Activated T-cell treated with anti-CD3 and anti-CD28 coated beads, Interleukin-2, amount 50 U/mL, for 4 hours (primary cell): ENCODE measurements at regions not wholly inside any gene's neighbourhood (a gene's known extent, or its start where the extent isn't known, plus 50 kb on each side); places are given as distances from the start of the nearest gene placed in this dataset.

Source experiments
- ATAC-seq, 2 donors: fragments of 200-7000 bp; cut with Tn5 transposase; one replicate each; pipeline ENCODE4 v1.10.0; 2021
- DNase-seq: peaks from one replicate; pipeline ENCODE4 v3.0.0-alpha.2; 2020
- H3K27me3 Mint-ChIP-seq: one replicate; pipeline ENCODE4 v1.8.0; 2021; ENCODE audit warnings: low read depth, mixed read lengths
- H3K36me3 Mint-ChIP-seq: one replicate; pipeline ENCODE4 v1.8.0; 2022; ENCODE audit warnings: mixed read lengths; ENCODE audit not compliant: insufficient read depth
- H3K4me1 Mint-ChIP-seq: one replicate; pipeline ENCODE4 v1.8.0; 2021; ENCODE audit warnings: low read depth, mixed read lengths
- H3K4me3 Mint-ChIP-seq: one replicate; pipeline ENCODE4 v1.8.0; 2021; ENCODE audit warnings: mild to moderate bottlenecking, moderate library complexity, mixed read lengths
- H3K9me3 Mint-ChIP-seq: one replicate; pipeline ENCODE4 v1.8.0; 2021; ENCODE audit warnings: mixed read lengths

- DNase-seq: no peak
- Mint-ChIP-seq H3K4me3 (no peak overlapping the region), H3K27me3 (no peaks in the 10 kb centered on the region), H3K9me3 (no peaks in the 10 kb centered on the region), H3K4me1 (no peaks in the 10 kb centered on the region), H3K36me3 (no peaks in the 10 kb centered on the region)
- ATAC-seq: no peak
Measured at GRCh38 chrX:45381366-45381765, 180.7 kb upstream of the DIPK2B start.

DNA sequence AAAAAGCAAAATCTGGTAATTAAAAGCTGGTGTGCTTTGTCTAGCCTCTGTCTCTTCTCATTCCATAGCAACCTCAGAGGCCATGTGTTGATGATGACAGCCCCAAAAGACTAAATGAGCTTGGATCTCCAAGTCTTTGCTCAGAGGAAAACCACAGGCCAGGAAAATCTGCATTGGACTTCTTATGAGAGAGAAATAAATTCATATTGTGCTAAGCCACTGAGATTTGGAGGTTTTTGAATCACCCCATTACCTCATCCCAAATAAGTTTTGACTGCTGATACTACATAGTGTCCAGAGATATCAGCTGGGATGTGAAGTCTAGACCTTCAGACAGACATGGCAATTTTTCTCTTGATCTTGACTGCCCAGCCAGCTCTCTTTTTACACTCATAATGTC, 178.6 kb upstream of the DIPK2B start:
- DNase-seq: no peak
- Mint-ChIP-seq H3K27me3 (no peaks in the 10 kb centered on the region), H3K9me3 (no peaks in the 10 kb centered on the region), H3K4me1 (no peaks in the 10 kb centered on the region), H3K36me3 (no peaks in the 10 kb centered on the region), H3K4me3 (no peak overlapping the region)
- ATAC-seq: no peak

GRCh38 chrX:45372151-45372550, 171.5 kb upstream of the DIPK2B start:
- no peak for ATAC-seq
- no peak for DNase-seq
- H3K4me1 Mint-ChIP-seq: no peaks in the 10 kb centered on the region

DNA sequence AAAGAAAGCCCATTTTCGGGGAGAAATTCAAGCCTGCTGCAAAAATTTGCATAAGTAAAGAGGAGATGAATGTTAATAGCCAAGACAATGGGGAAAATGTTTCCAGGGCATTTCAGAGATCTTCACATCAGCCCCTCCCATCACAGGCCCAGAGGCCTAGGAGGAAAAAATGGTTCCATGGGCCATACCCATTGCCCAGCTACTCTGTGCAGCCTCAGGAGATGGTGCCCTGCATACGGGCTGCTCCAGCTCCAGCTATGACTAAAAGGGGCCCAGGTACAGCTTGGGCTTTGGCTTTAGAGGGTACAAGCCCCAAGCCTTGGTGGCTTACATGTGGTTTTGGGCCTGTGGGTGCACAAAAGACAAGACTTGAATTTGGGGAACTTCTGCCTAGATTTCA, 168.0 kb upstream of the DIPK2B start:
- Mint-ChIP-seq H3K36me3 (no peaks in the 10 kb centered on the region), H3K27me3 (peaks cover 3% of the 10 kb centered on the region), H3K9me3 (peaks cover 11% of the 10 kb centered on the region), H3K4me1 (no peaks in the 10 kb centered on the region), H3K4me3 (no peak overlapping the region)
- ATAC-seq (no peak), DNase-seq (no peak)

More at GRCh38 chrX:45372151-45372550, 171.5 kb upstream of the DIPK2B start:
- peaks cover 14% of the 10 kb centered on the region for H3K9me3 Mint-ChIP-seq
- H3K27me3 Mint-ChIP-seq: peaks cover 3% of the 10 kb centered on the region
- H3K36me3 Mint-ChIP-seq: no peaks in the 10 kb centered on the region
- no peak overlapping the region for H3K4me3 Mint-ChIP-seq

GRCh38 chrX:45363596-45363995, 162.9 kb upstream of the DIPK2B start:
- peaks cover 8% of the 10 kb centered on the region for H3K9me3 Mint-ChIP-seq
- no peaks in the 10 kb centered on the region for H3K36me3 Mint-ChIP-seq
- H3K4me1 Mint-ChIP-seq: no peaks in the 10 kb centered on the region
- H3K4me3 Mint-ChIP-seq: no peak overlapping the region
- DNase-seq (no peak), ATAC-seq (no peak)
- no peaks in the 10 kb centered on the region for H3K27me3 Mint-ChIP-seq

DNA sequence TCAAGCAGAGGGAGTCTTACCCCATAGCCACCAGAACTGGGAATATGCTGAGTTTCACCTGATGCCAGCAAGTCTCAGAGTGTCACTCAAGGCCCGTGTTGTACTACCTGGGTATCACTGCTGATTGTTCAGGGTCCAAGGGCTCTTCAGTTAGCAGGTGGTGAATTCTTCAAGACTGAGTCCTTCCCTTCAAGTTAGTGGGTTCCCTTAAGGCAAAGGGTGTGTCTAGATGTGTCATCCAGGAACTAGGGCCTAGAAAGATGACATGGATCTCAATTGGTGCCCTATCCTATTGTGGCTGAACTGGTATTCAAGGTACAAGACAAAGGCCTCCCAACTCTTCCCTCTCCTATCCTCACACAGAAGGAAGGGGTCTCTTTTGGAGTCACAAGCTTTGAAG, 159.9 kb upstream of the DIPK2B start:
- Mint-ChIP-seq H3K9me3 (peaks cover 3% of the 10 kb centered on the region), H3K27me3 (no peaks in the 10 kb centered on the region), H3K4me1 (no peaks in the 10 kb centered on the region), H3K36me3 (no peaks in the 10 kb centered on the region), H3K4me3 (no peak overlapping the region)
- no peak for DNase-seq
- ATAC-seq: no peak

- DNase-seq (no peak), ATAC-seq (no peak)
- no peaks in the 10 kb centered on the region for H3K4me1 Mint-ChIP-seq
- no peak overlapping the region for H3K4me3 Mint-ChIP-seq
- no peaks in the 10 kb centered on the region for H3K27me3 Mint-ChIP-seq
- H3K36me3 Mint-ChIP-seq: no peaks in the 10 kb centered on the region
- H3K9me3 Mint-ChIP-seq: peaks cover 3% of the 10 kb centered on the region
Measured at GRCh38 chrX:45358392-45358791, 157.7 kb upstream of the DIPK2B start.

DNA sequence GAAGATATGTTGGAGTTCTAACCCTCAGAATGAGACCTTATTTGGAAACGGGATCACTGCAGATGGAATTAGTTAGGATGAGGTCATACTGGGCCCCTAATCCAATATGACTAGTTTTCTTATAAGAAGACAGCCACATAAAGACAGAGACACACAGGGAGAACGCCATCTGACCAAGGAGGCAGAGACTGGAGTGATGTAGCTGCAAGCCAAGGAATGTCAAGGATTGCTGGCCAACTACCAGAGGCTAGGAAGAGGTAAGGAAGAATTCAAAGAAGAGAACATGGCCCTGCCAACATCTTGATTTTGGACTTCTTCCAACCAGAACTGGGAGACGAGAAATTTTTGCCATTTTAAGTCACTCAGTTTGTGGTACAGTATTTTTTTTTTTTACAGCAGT, 152.8 kb upstream of the DIPK2B start:
- H3K27me3 Mint-ChIP-seq: no peaks in the 10 kb centered on the region
- no peaks in the 10 kb centered on the region for H3K36me3 Mint-ChIP-seq
- H3K9me3 Mint-ChIP-seq: peaks cover 7% of the 10 kb centered on the region
- ATAC-seq (no peak), DNase-seq (no peak)
- H3K4me3 Mint-ChIP-seq: no peak overlapping the region
- no peaks in the 10 kb centered on the region for H3K4me1 Mint-ChIP-seq

DNA sequence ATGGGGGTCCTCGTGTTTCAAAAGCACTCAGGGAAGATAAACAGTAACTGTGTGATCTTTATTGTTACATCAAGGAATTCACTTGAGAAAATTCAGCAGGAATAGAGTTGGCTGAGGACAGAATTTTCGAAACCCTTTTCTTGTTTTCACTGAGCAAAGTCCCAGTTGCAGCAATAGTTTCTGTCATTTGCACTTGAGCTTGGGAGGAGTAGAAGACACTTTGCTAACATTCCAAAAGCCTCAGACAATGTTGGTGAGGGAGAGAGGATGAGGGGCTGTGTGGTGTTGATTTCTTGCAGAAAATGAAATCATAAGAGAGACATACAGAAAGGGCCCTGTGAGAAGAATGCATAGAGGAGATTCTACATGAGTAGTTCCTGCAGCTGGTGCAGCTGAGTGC, 151.9 kb upstream of the DIPK2B start:
- Mint-ChIP-seq H3K4me1 (no peaks in the 10 kb centered on the region), H3K4me3 (no peak overlapping the region), H3K27me3 (no peaks in the 10 kb centered on the region), H3K9me3 (peaks cover 7% of the 10 kb centered on the region), H3K36me3 (no peaks in the 10 kb centered on the region)
- DNase-seq (no peak), ATAC-seq (no peak)

DNA sequence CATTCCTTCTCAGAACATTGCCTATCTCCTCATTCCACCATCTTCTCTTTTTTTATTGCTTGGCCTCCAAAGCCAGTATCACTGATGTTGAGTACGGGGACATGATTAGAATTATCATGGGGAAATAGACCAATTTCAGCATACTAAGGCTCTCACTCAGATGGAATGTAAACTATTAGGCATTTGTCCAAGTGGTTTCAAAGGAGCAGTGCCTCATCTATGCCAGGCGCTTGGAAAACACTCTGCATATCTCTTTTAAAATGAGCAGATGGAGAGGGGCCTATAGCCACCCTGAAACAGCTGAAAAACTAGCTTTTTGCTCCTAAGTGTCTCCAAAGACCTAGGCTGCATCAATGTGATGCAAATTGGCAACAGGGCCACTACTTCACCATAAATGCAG, 150.8 kb upstream of the DIPK2B start:
- Mint-ChIP-seq H3K27me3 (no peaks in the 10 kb centered on the region), H3K4me1 (no peaks in the 10 kb centered on the region), H3K9me3 (peaks cover 5% of the 10 kb centered on the region), H3K36me3 (no peaks in the 10 kb centered on the region), H3K4me3 (no peak overlapping the region)
- ATAC-seq (no peak), DNase-seq (no peak)

DNA sequence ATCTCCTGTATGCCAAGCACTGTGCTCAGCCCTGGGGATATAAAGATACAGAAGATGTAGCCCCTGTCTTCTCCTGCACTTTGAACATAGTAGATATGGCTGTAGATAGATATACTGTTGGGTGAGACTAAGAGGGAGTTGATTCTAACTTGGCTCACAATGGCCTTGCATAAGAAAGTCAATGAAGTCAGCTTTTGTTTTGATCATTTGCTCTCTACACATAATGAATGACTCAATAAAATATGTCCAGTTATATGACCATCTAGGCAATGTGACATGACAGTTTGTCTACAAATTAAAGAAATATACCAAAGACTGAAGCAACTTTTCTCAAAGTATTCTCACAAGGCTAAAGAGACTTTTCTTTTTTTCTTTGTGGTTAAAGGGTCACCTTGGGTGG, 147.6 kb upstream of the DIPK2B start:
- no peaks in the 10 kb centered on the region for H3K4me1 Mint-ChIP-seq
- ATAC-seq: no peak
- no peak overlapping the region for H3K4me3 Mint-ChIP-seq
- no peaks in the 10 kb centered on the region for H3K27me3 Mint-ChIP-seq
- H3K36me3 Mint-ChIP-seq: no peaks in the 10 kb centered on the region
- DNase-seq: no peak
- peaks cover 5% of the 10 kb centered on the region for H3K9me3 Mint-ChIP-seq

GRCh38 chrX:45347877-45348276, 147.2 kb upstream of the DIPK2B start:
- ATAC-seq (no peak), DNase-seq (no peak)
- Mint-ChIP-seq H3K27me3 (no peaks in the 10 kb centered on the region), H3K4me3 (no peak overlapping the region), H3K4me1 (no peaks in the 10 kb centered on the region), H3K36me3 (no peaks in the 10 kb centered on the region), H3K9me3 (peaks cover 5% of the 10 kb centered on the region)

- no peaks in the 10 kb centered on the region for H3K36me3 Mint-ChIP-seq
- no peaks in the 10 kb centered on the region for H3K9me3 Mint-ChIP-seq
- H3K4me1 Mint-ChIP-seq: no peaks in the 10 kb centered on the region
- no peak overlapping the region for H3K4me3 Mint-ChIP-seq
- H3K27me3 Mint-ChIP-seq: no peaks in the 10 kb centered on the region
- DNase-seq (no peak), ATAC-seq (no peak)
Measured at GRCh38 chrX:45344594-45344993, 143.9 kb upstream of the DIPK2B start.

GRCh38 chrX:45329217-45329616, 128.5 kb upstream of the DIPK2B start:
- Mint-ChIP-seq H3K9me3 (no peaks in the 10 kb centered on the region), H3K36me3 (no peaks in the 10 kb centered on the region), H3K4me3 (no peak overlapping the region), H3K27me3 (no peaks in the 10 kb centered on the region), H3K4me1 (no peaks in the 10 kb centered on the region)
- no peak for ATAC-seq
- no peak for DNase-seq

DNA sequence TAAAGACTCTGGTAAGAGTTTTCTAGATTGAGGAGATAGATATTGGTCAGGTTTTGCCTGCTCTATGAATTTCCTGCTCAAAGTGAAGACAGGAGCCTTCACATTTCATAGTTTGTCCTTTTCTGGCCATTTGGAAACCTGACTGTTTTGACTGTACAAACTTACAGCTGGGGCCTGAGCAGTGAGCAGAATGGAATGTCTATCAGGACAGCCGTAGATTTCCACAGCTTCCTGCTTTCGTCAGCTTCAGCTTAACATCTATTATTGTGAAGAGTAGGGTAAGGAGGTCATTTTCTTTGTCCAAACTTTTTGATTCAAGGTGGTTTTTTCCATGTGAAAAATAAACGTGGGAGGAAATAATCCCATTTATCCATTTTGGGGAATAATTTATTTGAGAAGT, 124.3 kb upstream of the DIPK2B start:
- H3K36me3 Mint-ChIP-seq: no peaks in the 10 kb centered on the region
- H3K27me3 Mint-ChIP-seq: no peaks in the 10 kb centered on the region
- H3K9me3 Mint-ChIP-seq: no peaks in the 10 kb centered on the region
- peaks cover 2% of the 10 kb centered on the region for H3K4me1 Mint-ChIP-seq
- DNase-seq (no peak), ATAC-seq (no peak)
- no peak overlapping the region for H3K4me3 Mint-ChIP-seq

DNA sequence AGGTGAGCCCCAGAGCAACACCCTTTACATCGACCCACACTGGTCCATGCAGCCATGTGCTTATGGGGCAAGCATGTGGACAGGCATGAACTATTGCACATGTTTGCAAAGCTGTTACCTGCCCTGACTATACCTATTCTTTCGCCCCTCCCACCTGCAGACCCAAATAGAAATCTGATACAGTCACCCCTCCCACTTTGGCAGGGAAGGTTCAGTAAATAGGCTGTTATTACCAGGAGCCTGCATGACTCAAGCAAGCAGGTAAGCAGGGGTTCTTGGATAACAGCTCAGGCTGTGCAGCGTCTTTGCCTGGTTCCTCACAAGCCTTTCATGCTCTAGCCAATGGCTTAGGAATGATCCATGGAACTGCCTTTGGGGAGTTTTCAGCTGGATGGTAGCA, 122.7 kb upstream of the DIPK2B start:
- Mint-ChIP-seq H3K4me3 (no peak overlapping the region), H3K27me3 (no peaks in the 10 kb centered on the region), H3K36me3 (no peaks in the 10 kb centered on the region), H3K4me1 (peaks cover 2% of the 10 kb centered on the region), H3K9me3 (no peaks in the 10 kb centered on the region)
- ATAC-seq (no peak), DNase-seq (no peak)
